Breast epithelium (tissue), 4 donors: ENCODE measurements at regions not wholly inside any gene's neighbourhood (a gene's known extent, or its start where the extent isn't known, plus 50 kb on each side); places are given as distances from the start of the nearest gene placed in this dataset.

Experiments used
- DNase-seq, 2 donors: peaks; one replicate each; pipeline ENCODE4 v3.0.0-alpha.2; 2019; ENCODE audit warnings: low spot score in 2 of 2
- H3K27ac ChIP-seq, 2 donors: fragments of 200-600 bp; sonication (generic) in 1 of 2; one replicate each; pipeline ENCODE4 v1.5.1; 2016 to 2019; ENCODE audit warnings: mild to moderate bottlenecking in 1 of 2
- H3K27me3 ChIP-seq, 2 donors: fragments of 200-600 bp; sonication (generic) in 1 of 2; one replicate each; pipeline versions ENCODE4 v1.5.1 to v1.6.0; 2017 to 2019; ENCODE audit warnings: control low read depth in 1 of 2, mild to moderate bottlenecking in 1 of 2
- H3K36me3 ChIP-seq: fragments of 200-600 bp; one replicate; pipeline ENCODE4 v1.5.1; 2019
- H3K4me1 ChIP-seq, 2 donors: fragments of 200-600 bp; sonication (generic); one replicate each; pipeline ENCODE4 v1.5.1; 2016 to 2019; ENCODE audit warnings: control low read depth in 1 of 2
- H3K4me3 ChIP-seq, 3 donors: fragments of 200-600 bp; sonication (generic); 1 replicate in 2 of 3; 2 replicates in 1 of 3; pipeline ENCODE4 v1.5.1; 2016 to 2019; ENCODE audit warnings: mild to moderate bottlenecking in 3 of 3, moderate library complexity in 2 of 3
- H3K9me3 ChIP-seq, 2 donors: fragments of 200-600 bp; sonication (generic) in 1 of 2; one replicate each; pipeline ENCODE4 v1.5.1; 2016 to 2019; ENCODE audit warnings: control low read depth in 1 of 2
- POLR2A ChIP-seq: fragments of 450-650 bp; IDR thresholded peaks from one replicate; pipeline ENCODE4 v1.6.1; 2016; ENCODE audit warnings: antibody characterized with exemption, mild to moderate bottlenecking, moderate library complexity
- POLR2AphosphoS5 ChIP-seq, 3 donors: sonication (generic); formaldehyde crosslinking; IDR thresholded peaks; one replicate each; pipeline ENCODE4 v1.6.1; 2017; ENCODE audit warnings: antibody characterized with exemption in 3 of 3
- intact Hi-C: fragments of 100-400 bp; cut with DNase I; formaldehyde crosslinking; loops from one replicate; pipeline ENCODE4 v1.15.1; 2023; ENCODE audit warnings: low total_unique reads
- TF ChIP-seq, protein P1 (sequence below), 3 donors: fragments of 450-650 bp; IDR thresholded peaks; one replicate each; pipeline ENCODE4 v1.5.1; 2016 to 2017; ENCODE audit warnings: antibody characterized with exemption in 3 of 3, mild to moderate bottlenecking in 3 of 3, moderate library complexity in 3 of 3

DNA sequence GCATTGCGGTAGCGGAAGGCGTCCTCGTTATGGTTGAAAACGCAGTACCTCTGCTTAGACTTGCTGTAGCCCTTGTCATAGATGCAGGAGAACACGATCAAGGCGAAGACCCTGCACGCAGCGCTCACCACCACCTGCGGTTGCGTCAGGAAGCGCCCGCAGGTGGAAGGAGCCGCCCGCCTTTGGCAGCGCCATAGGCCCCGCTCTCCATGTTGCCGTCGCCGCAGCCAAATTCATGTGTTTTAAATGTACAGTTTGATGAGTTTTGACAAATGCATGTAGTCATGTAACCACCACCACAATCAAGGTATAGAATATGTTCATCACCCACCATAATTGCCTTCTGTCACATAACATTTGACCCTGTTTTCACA, 84.9 kb upstream of the CEP78 start:
- H3K9me3 ChIP-seq, result no peaks in the 10 kb centered on the region
- intact Hi-C loops, result no loop called here
- H3K27ac ChIP-seq, result no peak overlapping the region
- DNase-seq, result no peak
- H3K27me3 ChIP-seq, result no peaks in the 10 kb centered on the region
- no peaks in the 10 kb centered on the region for H3K36me3 ChIP-seq
- no peak overlapping the region for H3K4me3 ChIP-seq
- TF ChIP-seq POLR2A (no peak), POLR2AphosphoS5 (IDR thresholded peaks at IDR 0.05) (no peak)
- TF ChIP-seq, protein P1, sequence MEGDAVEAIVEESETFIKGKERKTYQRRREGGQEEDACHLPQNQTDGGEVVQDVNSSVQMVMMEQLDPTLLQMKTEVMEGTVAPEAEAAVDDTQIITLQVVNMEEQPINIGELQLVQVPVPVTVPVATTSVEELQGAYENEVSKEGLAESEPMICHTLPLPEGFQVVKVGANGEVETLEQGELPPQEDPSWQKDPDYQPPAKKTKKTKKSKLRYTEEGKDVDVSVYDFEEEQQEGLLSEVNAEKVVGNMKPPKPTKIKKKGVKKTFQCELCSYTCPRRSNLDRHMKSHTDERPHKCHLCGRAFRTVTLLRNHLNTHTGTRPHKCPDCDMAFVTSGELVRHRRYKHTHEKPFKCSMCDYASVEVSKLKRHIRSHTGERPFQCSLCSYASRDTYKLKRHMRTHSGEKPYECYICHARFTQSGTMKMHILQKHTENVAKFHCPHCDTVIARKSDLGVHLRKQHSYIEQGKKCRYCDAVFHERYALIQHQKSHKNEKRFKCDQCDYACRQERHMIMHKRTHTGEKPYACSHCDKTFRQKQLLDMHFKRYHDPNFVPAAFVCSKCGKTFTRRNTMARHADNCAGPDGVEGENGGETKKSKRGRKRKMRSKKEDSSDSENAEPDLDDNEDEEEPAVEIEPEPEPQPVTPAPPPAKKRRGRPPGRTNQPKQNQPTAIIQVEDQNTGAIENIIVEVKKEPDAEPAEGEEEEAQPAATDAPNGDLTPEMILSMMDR (IDR thresholded peaks at IDR 0.05), result no peak
- H3K4me1 ChIP-seq, result no peaks in the 10 kb centered on the region

DNA sequence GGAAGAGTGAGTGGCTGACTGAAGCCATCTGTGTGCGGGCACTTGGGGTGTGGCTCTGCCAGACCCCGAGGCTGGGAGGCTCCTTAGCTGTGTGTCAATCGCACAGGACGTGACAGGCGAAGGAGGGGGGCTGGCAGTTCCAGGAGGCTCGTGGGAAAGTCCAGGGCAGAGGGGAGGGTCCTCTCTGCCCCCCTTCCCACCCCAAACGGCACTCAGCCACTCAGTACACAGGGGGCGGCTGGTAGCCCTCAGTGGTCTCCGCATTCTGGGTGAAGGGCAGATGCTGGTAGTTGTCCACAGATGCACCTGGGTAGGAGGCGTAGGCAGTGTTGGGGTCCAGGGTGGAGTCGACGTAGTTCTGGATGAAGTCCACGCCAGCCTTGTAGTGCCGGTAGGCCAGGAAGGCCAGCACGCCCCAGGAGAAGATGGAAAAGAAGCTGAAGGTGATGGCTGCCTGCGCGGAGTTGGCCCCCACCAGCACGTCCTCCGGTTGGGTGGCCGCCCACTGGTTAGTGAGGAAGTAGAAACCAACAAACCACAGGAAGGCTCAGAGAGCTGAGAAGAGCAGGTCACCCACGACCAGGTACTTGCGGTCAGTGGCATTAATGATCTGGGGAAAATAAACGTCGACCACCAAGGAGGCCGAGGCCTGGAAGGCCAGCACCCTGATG, 85.4 kb upstream of the CEP78 start:
- Histone ChIP-seq H3K36me3 (no peaks in the 10 kb centered on the region), H3K4me1 (no peaks in the 10 kb centered on the region), H3K27ac (no peak overlapping the region), H3K4me3 (no peak overlapping the region), H3K27me3 (no peaks in the 10 kb centered on the region), H3K9me3 (no peaks in the 10 kb centered on the region)
- TF ChIP-seq, protein P1 (IDR thresholded peaks at IDR 0.05), result no peak
- TF ChIP-seq POLR2A (no peak), POLR2AphosphoS5 (IDR thresholded peaks at IDR 0.05) (no peak)
- intact Hi-C loops, result no loop called here
- no peak for DNase-seq

DNA sequence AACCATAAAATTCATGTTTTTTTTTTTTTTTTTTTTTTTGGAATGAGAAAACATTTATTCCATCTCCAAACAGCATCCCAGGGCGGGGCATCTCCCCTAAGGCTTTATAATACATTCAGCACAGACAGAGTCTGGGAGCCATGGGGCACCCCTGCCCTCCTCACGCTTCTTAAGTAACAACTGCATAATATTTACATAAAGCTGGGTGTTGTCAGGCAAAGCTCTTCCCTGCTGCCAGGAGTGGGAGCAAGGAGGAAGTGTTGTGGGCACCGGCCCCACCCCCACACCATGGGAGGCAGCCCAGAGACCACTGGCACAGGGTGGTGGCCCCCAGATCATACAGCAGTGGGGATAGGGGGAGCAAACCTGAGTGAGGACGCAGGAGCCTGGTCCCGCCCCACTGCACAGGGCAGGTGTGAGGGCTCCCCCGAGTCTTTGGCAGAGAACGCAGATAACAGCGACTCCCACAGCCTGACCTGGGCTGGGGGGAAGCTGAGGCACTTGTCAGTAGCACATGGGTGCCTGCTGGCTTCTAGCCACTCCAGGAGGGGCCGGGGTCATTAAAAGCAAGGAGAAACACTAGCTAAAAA, 86.1 kb upstream of the CEP78 start:
- Histone ChIP-seq H3K9me3 (no peaks in the 10 kb centered on the region), H3K4me1 (no peaks in the 10 kb centered on the region), H3K27ac (no peak overlapping the region), H3K4me3 (no peak overlapping the region), H3K27me3 (no peaks in the 10 kb centered on the region), H3K36me3 (no peaks in the 10 kb centered on the region)
- intact Hi-C loops, result no loop called here
- TF ChIP-seq POLR2A (no peak), POLR2AphosphoS5 (IDR thresholded peaks at IDR 0.05) (no peak)
- TF ChIP-seq, protein P1 (IDR thresholded peaks at IDR 0.05), result no peak
- no peak for DNase-seq

DNA sequence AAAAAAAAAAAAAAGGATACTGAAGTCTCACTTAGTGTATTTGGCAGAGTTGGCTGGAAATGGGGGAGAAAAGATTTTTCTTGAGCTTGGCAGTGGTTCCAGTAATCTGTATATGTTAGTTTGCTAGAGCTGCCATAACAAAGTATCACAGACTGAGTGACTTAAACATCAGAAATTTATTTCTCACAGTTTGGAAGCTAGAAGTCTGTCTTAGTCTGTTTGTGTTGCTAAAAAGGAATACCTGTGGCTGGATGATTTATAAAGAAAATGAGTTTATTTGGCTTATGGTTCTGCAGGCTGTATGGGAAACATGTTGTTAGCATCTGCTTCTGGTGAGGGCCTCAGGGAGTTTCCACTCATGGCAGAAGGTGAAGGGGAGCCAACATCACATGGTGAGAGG, 89.6 kb upstream of the CEP78 start:
- TF ChIP-seq, protein P1 (IDR thresholded peaks at IDR 0.05), result no peak
- TF ChIP-seq POLR2AphosphoS5 (IDR thresholded peaks at IDR 0.05), result no peak
- no peak for TF ChIP-seq POLR2A
- no peaks in the 10 kb centered on the region for H3K27me3 ChIP-seq
- no peak for DNase-seq
- no peak overlapping the region for H3K27ac ChIP-seq
- no peaks in the 10 kb centered on the region for H3K4me1 ChIP-seq
- H3K9me3 ChIP-seq, result no peaks in the 10 kb centered on the region
- H3K4me3 ChIP-seq, result no peak overlapping the region
- no peaks in the 10 kb centered on the region for H3K36me3 ChIP-seq
- intact Hi-C loops, result no loop called here

DNA sequence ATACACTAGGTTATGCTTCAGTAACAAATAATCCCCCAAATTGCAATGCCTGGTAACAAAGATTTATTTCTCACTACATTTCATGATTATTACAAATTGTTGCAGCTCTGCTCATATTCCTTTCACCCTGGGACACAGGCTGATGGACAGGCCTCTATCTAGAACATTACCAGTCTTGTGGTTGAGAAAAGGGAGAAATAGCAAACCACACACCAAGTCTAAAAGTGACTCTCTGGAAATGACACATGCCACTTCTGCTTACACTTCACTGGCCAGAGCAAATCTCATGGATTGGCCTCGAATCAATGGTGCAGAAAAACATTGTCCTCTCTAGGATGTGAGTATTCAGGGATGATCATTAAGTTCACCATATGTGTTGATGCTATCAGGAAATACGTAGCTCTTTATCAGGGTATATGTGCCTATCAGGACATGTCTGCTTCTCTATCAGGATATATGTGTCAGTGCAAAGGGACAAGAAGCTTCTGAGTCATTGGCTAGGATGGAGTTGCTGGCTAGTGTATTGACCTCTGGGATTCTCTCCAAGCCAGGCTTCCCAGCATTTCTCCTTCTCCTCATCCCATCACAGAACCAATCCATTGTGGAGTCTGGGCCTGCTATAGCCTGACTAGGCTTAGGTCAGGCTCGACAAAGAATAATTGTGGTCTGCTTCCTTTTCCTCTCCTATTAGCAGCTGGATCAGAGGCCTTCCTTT, 91.1 kb upstream of the CEP78 start:
- H3K36me3 ChIP-seq, result no peaks in the 10 kb centered on the region
- H3K4me1 ChIP-seq, result no peaks in the 10 kb centered on the region
- no peak overlapping the region for H3K4me3 ChIP-seq
- H3K27me3 ChIP-seq, result no peaks in the 10 kb centered on the region
- H3K27ac ChIP-seq, result peak overlapping the region in 1 of 2 donors; percentile 48
- no peak for TF ChIP-seq POLR2AphosphoS5 (IDR thresholded peaks at IDR 0.05)
- TF ChIP-seq, protein P1 (IDR thresholded peaks at IDR 0.05), result no peak
- TF ChIP-seq POLR2A, result no peak
- intact Hi-C loops, result no loop called here
- DNase-seq, result no peak
- no peaks in the 10 kb centered on the region for H3K9me3 ChIP-seq
